ENCODE measurements at regions not wholly inside any gene's neighbourhood (a gene's known extent, or its start where the extent isn't known, plus 50 kb on each side); places are given as distances from the start of the nearest gene placed in this dataset.

DNA sequence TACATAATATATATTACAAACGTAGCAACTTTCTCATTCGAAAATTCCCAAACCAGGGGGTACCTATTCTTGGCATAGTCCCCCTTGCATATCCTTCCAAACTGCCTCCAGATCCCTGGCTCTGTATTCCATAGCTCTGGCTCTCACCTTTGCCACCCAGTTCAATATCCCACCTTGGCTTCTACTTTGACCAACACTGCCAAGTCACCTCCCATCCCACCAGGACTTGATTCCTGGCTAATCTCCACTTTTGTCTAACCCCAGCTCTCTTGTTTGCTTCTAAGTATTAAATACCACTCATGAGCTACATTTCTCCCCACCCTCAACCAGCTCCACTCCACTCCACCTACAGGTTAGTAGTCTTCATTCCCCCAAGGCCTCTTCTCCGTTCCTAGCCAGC lies 103.2 kb upstream of the WDR75 start:
- TF ChIP-seq, protein P1, sequence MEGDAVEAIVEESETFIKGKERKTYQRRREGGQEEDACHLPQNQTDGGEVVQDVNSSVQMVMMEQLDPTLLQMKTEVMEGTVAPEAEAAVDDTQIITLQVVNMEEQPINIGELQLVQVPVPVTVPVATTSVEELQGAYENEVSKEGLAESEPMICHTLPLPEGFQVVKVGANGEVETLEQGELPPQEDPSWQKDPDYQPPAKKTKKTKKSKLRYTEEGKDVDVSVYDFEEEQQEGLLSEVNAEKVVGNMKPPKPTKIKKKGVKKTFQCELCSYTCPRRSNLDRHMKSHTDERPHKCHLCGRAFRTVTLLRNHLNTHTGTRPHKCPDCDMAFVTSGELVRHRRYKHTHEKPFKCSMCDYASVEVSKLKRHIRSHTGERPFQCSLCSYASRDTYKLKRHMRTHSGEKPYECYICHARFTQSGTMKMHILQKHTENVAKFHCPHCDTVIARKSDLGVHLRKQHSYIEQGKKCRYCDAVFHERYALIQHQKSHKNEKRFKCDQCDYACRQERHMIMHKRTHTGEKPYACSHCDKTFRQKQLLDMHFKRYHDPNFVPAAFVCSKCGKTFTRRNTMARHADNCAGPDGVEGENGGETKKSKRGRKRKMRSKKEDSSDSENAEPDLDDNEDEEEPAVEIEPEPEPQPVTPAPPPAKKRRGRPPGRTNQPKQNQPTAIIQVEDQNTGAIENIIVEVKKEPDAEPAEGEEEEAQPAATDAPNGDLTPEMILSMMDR (IDR thresholded peaks at IDR 0.05 in 4 of 5, conservative IDR thresholded peaks at IDR 0.05 in 1 of 5) = no peak
- TF ChIP-seq POLR2A (IDR thresholded peaks at IDR 0.05) = no peak

Data from gastrocnemius medialis (tissue), 4 donors.